ENCODE measurements at regions not wholly inside any gene's neighbourhood (a gene's known extent, or its start where the extent isn't known, plus 50 kb on each side); places are given as distances from the start of the nearest gene placed in this dataset.

DNA sequence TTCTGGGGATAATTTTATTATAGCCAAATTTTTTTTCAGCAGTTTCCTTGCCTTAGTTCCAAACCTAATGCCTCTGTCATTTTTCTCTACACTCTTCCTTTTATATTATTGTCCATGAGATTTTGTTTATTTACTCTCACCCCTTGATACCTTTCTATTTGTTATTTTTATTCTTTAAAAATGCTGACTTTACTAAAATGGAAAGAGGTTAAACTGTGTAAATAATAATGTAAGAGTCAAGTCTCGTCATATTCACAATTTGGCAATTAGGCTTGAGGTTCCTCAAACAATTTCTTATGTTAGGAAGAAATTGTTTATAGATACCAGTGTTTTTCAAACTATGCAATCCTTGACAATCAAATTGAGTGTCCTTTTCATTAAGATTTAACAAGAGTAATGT, 428.6 kb upstream of the CDH9 start:
- TF ChIP-seq, protein P1, sequence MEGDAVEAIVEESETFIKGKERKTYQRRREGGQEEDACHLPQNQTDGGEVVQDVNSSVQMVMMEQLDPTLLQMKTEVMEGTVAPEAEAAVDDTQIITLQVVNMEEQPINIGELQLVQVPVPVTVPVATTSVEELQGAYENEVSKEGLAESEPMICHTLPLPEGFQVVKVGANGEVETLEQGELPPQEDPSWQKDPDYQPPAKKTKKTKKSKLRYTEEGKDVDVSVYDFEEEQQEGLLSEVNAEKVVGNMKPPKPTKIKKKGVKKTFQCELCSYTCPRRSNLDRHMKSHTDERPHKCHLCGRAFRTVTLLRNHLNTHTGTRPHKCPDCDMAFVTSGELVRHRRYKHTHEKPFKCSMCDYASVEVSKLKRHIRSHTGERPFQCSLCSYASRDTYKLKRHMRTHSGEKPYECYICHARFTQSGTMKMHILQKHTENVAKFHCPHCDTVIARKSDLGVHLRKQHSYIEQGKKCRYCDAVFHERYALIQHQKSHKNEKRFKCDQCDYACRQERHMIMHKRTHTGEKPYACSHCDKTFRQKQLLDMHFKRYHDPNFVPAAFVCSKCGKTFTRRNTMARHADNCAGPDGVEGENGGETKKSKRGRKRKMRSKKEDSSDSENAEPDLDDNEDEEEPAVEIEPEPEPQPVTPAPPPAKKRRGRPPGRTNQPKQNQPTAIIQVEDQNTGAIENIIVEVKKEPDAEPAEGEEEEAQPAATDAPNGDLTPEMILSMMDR (IDR thresholded peaks at IDR 0.05), result no peak
- TF ChIP-seq POLR2A (IDR thresholded peaks at IDR 0.05), result no peak
- TF ChIP-seq EP300 (IDR thresholded peaks at IDR 0.05), result no peak

Measured in ovary (tissue), 3 donors.